ENCODE measurements at regions not wholly inside any gene's neighbourhood (a gene's known extent, or its start where the extent isn't known, plus 50 kb on each side); places are given as distances from the start of the nearest gene placed in this dataset.
A peak's percentile ranks its signal among the peaks of the same experiment; 100 is the strongest.

DNA sequence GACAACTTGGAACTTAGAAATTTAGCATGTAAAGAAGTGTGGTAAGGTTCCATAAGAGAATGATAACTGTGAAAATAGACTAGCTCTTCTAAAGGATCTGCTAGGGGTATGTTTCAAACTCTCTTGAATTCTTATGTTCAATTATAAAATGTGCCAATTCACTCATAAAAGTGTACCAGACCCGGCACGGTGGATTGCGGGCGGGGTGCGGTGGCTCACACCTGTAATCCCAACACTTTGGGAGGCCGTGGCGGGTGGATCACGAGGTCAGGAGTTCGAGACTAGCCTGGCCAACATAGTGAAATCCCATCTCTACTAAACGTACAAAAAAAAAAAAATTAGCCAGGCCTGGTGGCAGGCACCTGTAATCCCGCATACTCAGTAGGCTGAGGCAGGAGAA, 105.4 kb upstream of the CAV2 start:
- no peak overlapping the region for H3K4me2 ChIP-seq
- DNase-seq (ENCODE audit: low spot score) = no peak
- no peak overlapping the region for H3K4me3 ChIP-seq
- no peak overlapping the region for H3K27ac ChIP-seq (ENCODE audit: low read depth)
- ATAC-seq = no peak
- no peaks in the 10 kb centered on the region; the same call in 2 of the 3 replicates for H3K4me1 Mint-ChIP-seq
- TF ChIP-seq POLR2AphosphoS5 (IDR thresholded peaks at IDR 0.05; ENCODE audit: low read depth) = no peak
- no peak for TF ChIP-seq CREB1 (CRISPR knock-in tag; IDR thresholded peaks at IDR 0.05; ENCODE audit: low read depth)
- no peak for TF ChIP-seq ZNF331 (CRISPR knock-in tag; IDR thresholded peaks at IDR 0.05; ENCODE audit: low read depth)
- no peak for TF ChIP-seq ZNF114 (CRISPR knock-in tag; IDR thresholded peaks at IDR 0.05)
- TF ChIP-seq EZH2 (IDR thresholded peaks at IDR 0.05; ENCODE audit: low read depth, unreplicated experiment) = no peak
- TF ChIP-seq, protein P1, sequence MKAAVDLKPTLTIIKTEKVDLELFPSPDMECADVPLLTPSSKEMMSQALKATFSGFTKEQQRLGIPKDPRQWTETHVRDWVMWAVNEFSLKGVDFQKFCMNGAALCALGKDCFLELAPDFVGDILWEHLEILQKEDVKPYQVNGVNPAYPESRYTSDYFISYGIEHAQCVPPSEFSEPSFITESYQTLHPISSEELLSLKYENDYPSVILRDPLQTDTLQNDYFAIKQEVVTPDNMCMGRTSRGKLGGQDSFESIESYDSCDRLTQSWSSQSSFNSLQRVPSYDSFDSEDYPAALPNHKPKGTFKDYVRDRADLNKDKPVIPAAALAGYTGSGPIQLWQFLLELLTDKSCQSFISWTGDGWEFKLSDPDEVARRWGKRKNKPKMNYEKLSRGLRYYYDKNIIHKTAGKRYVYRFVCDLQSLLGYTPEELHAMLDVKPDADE (IDR thresholded peaks at IDR 0.05) = no peak
- TF ChIP-seq CTCF (conservative IDR thresholded peaks at IDR 0.05; ENCODE audit: low read depth in 2 of 2) = no peak
- TF ChIP-seq EZH2phosphoT487 (IDR thresholded peaks at IDR 0.05; ENCODE audit: unreplicated experiment) = no peak
- no peaks in the 10 kb centered on the region for H3K27me3 ChIP-seq (ENCODE audit: insufficient read depth)
- peaks cover 9% of the 10 kb centered on the region; the same call in 1 of the 3 replicates for H3K9me3 Mint-ChIP-seq
- peak overlapping the region; percentile 54; the same call in 1 of the 2 replicates for H2AFZ ChIP-seq
- no peaks in the 10 kb centered on the region for H3K79me2 ChIP-seq (replicated peaks; ENCODE audit: insufficient read depth)
- H3K4me3 Mint-ChIP-seq = no peak overlapping the region
- H3K27me3 Mint-ChIP-seq (ENCODE audit: insufficient read depth, low read depth, poor library complexity) = peaks cover 5% of the 10 kb centered on the region
- H4K20me1 ChIP-seq (replicated peaks; ENCODE audit: insufficient read depth) = no peaks in the 10 kb centered on the region
- H3K36me3 Mint-ChIP-seq (ENCODE audit: low read depth) = no peaks in the 10 kb centered on the region
- no peaks in the 10 kb centered on the region for H3K4me1 ChIP-seq (ENCODE audit: insufficient read depth)
- H3K27ac Mint-ChIP-seq = no peak overlapping the region
- H3K36me3 ChIP-seq (ENCODE audit: insufficient read depth) = no peaks in the 10 kb centered on the region
- peaks cover 4% of the 10 kb centered on the region; the same call in 1 of the 2 replicates for H3K9me2 ChIP-seq (ENCODE audit: insufficient read depth)
- no peaks in the 10 kb centered on the region for H3F3A ChIP-seq (replicated peaks; ENCODE audit: low read depth)

DNA sequence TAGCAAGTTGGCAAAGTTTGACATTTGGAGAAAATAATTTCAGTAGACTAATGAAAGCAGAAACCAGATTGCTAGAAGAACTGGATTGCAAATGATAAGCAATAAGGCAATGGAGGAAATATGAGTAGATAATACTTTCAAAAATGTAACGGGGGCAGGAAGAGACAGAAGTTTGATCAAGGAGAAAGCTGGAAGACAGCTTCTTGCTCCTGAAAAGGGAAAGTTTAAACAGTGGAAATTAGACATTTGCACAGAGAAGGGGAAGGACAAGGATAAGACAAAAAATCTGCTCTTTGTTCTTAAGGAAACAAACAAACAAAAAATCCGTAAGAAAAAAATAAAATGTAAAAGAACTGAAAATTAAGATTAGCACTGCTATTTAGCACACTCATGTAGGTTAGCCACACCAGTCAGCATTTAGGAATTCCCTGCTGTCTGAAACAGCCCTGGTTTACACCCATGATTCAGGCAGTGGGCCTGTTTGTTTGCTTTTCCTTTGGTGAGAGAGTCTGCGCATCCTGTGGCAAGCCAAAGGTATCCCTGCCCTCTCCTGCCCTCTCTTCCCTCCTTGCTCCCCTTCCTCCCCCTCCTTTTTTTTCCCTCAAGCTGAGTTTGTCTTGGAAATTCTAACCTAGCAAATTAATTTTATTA, 104.3 kb upstream of the CAV2 start:
- peaks cover 3% of the 10 kb centered on the region; the same call in 2 of the 3 replicates for H3K4me1 Mint-ChIP-seq
- no peaks in the 10 kb centered on the region for H3K27me3 ChIP-seq (ENCODE audit: insufficient read depth)
- H3K27me3 Mint-ChIP-seq (ENCODE audit: insufficient read depth, low read depth, poor library complexity) = peaks cover 5% of the 10 kb centered on the region
- H3K4me2 ChIP-seq = no peak overlapping the region
- peaks cover 9% of the 10 kb centered on the region; the same call in 1 of the 3 replicates for H3K9me3 Mint-ChIP-seq
- peaks cover 4% of the 10 kb centered on the region; the same call in 1 of the 2 replicates for H3K9me2 ChIP-seq (ENCODE audit: insufficient read depth)
- peak overlapping the region; percentile 48; the same call in 1 of the 2 replicates for H2AFZ ChIP-seq
- H3F3A ChIP-seq (replicated peaks; ENCODE audit: low read depth) = no peaks in the 10 kb centered on the region
- no peak overlapping the region for H3K4me3 Mint-ChIP-seq
- DNase-seq (ENCODE audit: low spot score) (no peak), ATAC-seq (peak; percentile 49; the same call in 2 of the 3 replicates)
- no peaks in the 10 kb centered on the region for H3K36me3 Mint-ChIP-seq (ENCODE audit: low read depth)
- H3K27ac ChIP-seq (ENCODE audit: low read depth) = no peak overlapping the region
- no peaks in the 10 kb centered on the region for H3K4me1 ChIP-seq (ENCODE audit: insufficient read depth)
- no peak for TF ChIP-seq ZNF114 (CRISPR knock-in tag; IDR thresholded peaks at IDR 0.05)
- no peak for TF ChIP-seq JUNB (IDR thresholded peaks at IDR 0.05; ENCODE audit: unreplicated experiment)
- TF ChIP-seq EZH2phosphoT487 (IDR thresholded peaks at IDR 0.05; ENCODE audit: unreplicated experiment) = no peak
- no peak for TF ChIP-seq CREB1 (CRISPR knock-in tag; IDR thresholded peaks at IDR 0.05; ENCODE audit: low read depth)
- H4K20me1 ChIP-seq (replicated peaks; ENCODE audit: insufficient read depth) = no peaks in the 10 kb centered on the region
- no peaks in the 10 kb centered on the region for H3K36me3 ChIP-seq (ENCODE audit: insufficient read depth)
- H3K27ac Mint-ChIP-seq = no peak overlapping the region
- H3K79me2 ChIP-seq (replicated peaks; ENCODE audit: insufficient read depth) = no peaks in the 10 kb centered on the region
- H3K4me3 ChIP-seq = no peak overlapping the region

Data from GM23338 (cell line).